Fibroblast of skin of abdomen (primary cell): ENCODE measurements at regions not wholly inside any gene's neighbourhood (a gene's known extent, or its start where the extent isn't known, plus 50 kb on each side); places are given as distances from the start of the nearest gene placed in this dataset.

ENCODE experiments used
- DNase-seq: peaks from one replicate; pipeline ENCODE4 v3.0.0-alpha.2; 2013

GRCh38 chr4:145295122-145295521, 114.7 kb upstream of the OTUD4 start:
- no peak for DNase-seq

- peak; percentile 63 for DNase-seq
These were observed 113.3 kb upstream of the OTUD4 start for GRCh38 chr4:145293658-145294057.

- no peak for DNase-seq
These were observed 110.6 kb upstream of the OTUD4 start for GRCh38 chr4:145290955-145291354.

GRCh38 chr4:145289403-145290076, 109.2 kb upstream of the OTUD4 start:
- peak; percentile 77 for DNase-seq

- no peak for DNase-seq
These were observed 107.0 kb upstream of the OTUD4 start for GRCh38 chr4:145287351-145287750.

GRCh38 chr4:145285928-145286327, 105.5 kb upstream of the OTUD4 start:
- DNase-seq = no peak

GRCh38 chr4:145283909-145284308, 103.5 kb upstream of the OTUD4 start:
- DNase-seq = no peak

GRCh38 chr4:145281951-145282350, 101.6 kb upstream of the OTUD4 start:
- DNase-seq = no peak

GRCh38 chr4:145281224-145281623, 100.8 kb upstream of the OTUD4 start:
- no peak for DNase-seq

- no peak for DNase-seq
These were observed 100.2 kb upstream of the OTUD4 start for GRCh38 chr4:145280541-145280940.

GRCh38 chr4:145279122-145279960, 99.0 kb upstream of the OTUD4 start:
- DNase-seq = peak; percentile 95

- DNase-seq = peak; percentile 71
These were observed 98.1 kb upstream of the OTUD4 start for GRCh38 chr4:145278341-145279121.

- DNase-seq = no peak
These were observed 96.6 kb upstream of the OTUD4 start for GRCh38 chr4:145277011-145277410.

GRCh38 chr4:145276050-145276449, 95.7 kb upstream of the OTUD4 start:
- no peak for DNase-seq

- no peak for DNase-seq
These were observed 90.8 kb upstream of the OTUD4 start for GRCh38 chr4:145271194-145271593.

GRCh38 chr4:145266881-145267280, 86.5 kb upstream of the OTUD4 start:
- no peak for DNase-seq

- no peak for DNase-seq
These were observed 79.7 kb upstream of the OTUD4 start for GRCh38 chr4:145260091-145260490.

- DNase-seq = peak; percentile 50
These were observed 74.9 kb upstream of the OTUD4 start for GRCh38 chr4:145255311-145255710.

- DNase-seq = no peak
These were observed 71.8 kb upstream of the OTUD4 start for GRCh38 chr4:145252190-145252589.

GRCh38 chr4:145251391-145251790, 71.0 kb upstream of the OTUD4 start:
- DNase-seq = no peak

- no peak for DNase-seq
These were observed 68.6 kb upstream of the OTUD4 start for GRCh38 chr4:145248971-145249370.

- DNase-seq = no peak
These were observed 68.1 kb upstream of the OTUD4 start for GRCh38 chr4:145248502-145248901.

GRCh38 chr4:145234091-145234706, 53.8 kb upstream of the OTUD4 start:
- peak; percentile 81 for DNase-seq
